ENCODE measurements at regions not wholly inside any gene's neighbourhood (a gene's known extent, or its start where the extent isn't known, plus 50 kb on each side); places are given as distances from the start of the nearest gene placed in this dataset.

- TF ChIP-seq CTCF (IDR thresholded peaks at IDR 0.05): no peak
- TF ChIP-seq POLR2AphosphoS5 (IDR thresholded peaks at IDR 0.05; ENCODE audit: insufficient read depth in 1 of 2, low read depth in 1 of 2): no peak
Observed at GRCh38 chr3:160065282-160065681, 76.6 kb downstream of the IL12A start.
